SIG-M5 treated with dmso at 0.1 percent for 504 hours (cell line): ENCODE measurements at regions not wholly inside any gene's neighbourhood (a gene's known extent, or its start where the extent isn't known, plus 50 kb on each side); places are given as distances from the start of the nearest gene placed in this dataset.
A peak's percentile ranks its signal among the peaks of the same experiment; 100 is the strongest.

Source experiments
- DNase-seq: peaks from one replicate; lab custom pipeline; 2025; ENCODE audit not compliant: unreplicated experiment; lab: John Stamatoyannopoulos, UW

DNA sequence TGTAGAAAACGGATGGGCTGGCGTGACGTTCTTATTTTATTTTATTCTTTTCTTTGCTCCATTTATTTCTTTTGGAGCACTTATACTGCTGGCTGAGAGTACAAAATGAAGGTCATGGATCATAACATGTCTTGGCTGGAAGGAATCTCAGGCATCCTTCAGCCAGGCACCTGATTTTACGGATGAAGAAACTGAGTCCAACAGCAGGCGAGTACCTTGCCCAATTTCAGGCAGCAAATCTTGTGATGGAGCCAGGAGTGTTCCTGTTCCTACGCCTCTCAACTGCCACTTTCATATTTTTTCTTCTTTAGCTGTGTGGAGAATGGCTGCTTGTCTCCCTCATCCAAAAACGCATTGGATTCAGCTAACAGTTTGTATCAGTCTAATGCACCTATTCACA, 332.1 kb upstream of the IGFBP7 start:
- DNase-seq = no peak

DNA sequence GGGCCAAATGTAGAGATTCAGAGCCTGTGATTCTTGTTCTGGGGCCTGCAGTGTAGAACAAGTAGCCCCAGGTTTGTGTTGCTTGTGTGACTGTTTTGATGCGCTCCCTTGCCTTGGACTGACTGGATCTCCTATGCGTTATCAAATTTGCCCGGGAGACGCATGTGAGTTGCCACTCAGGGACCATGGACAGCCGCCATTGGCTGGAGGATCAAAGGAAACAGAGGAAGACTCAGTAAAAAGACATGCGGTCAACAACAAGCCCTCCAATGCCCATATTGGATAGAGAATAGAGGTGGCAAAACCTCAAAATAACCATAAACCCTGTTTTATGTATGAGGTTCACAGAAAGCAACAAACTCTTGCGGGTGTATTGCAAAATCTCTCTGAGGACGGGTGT, 327.5 kb upstream of the IGFBP7 start:
- DNase-seq = no peak

DNA sequence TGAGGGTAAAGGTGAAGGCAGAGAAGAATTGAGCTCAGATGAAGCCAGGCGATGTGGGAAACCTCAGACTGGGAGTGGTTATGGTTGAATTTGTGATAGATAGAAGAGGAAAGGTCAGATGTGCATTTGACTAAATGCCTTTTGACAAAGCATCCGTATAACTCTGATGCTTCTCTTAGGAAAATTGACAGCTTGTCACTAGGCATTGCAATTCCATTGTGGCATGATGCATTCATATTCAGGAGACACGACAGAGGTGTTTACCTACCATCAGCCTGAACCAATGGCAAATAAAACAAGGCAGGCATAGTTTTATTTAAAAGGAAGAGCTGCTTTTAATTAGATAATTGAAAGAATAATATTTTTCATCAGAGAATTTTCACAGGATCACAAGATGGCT, 325.1 kb upstream of the IGFBP7 start:
- no peak for DNase-seq

DNA sequence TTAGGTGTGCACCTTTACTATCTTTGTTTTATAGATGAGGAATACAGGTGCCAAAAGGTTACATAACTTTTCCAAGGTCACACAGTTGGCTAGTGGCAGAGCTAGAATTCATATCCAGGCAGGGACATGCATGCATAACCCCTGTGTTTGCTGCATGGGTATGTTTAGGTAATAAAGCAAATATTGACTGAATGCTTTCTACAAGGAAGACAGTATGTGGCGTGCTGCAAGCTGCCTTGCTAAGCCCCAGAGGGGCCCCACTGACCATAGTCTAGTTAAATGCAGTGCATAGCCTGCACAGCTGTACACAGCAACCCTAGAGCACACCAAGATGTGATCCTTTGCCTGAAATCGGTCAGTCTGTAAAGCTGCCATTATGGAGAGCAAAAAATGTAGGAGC, 320.5 kb upstream of the IGFBP7 start:
- DNase-seq = no peak

DNA sequence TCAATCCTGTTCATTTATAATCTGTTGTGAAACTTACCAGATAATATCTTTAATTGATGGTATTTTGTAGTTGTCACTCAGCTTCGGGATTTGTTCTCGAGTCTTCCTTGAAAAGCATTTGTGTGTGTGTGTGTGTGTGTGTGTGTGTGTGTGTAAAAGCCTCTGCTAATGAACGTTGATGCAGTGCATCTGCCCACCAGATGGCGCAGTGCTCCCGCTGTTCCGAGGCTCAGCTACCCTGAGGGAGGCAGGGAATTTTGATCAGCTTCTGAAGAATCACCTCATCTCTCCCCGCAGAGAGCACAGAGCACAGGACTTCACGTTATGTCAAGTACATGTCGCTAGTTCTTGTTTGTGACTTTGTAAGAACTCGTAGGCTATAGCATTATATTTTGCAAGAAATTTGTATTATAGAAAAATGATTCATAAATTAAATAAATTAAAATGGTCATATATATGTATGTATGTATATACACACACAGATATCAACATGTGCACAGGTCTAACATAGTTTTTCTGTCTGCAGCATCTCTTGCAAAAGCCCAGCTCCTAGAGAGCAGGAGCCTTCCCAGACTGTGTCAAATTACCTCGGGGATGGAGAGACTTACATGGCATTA, 316.7 kb upstream of the IGFBP7 start:
- peak; percentile 46 for DNase-seq

DNA sequence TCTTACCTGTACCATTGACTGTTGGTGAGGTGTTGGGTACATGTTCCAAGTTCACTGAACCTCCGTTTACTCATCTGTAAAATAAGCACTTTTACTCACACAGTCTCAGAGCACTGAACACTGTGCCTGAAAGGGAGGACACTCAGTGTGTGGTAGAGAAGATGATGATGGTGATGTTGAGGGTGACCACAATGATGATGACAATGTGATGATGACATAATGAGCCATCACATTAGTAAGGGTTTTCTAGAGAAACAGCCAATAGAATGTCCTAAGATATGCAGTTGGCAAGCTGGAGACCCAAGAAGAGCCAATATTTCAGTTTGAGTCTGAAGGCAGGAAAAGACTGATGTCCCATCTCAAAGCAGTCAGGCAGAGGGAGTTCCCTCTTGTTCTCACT, 315.4 kb upstream of the IGFBP7 start:
- no peak for DNase-seq

DNA sequence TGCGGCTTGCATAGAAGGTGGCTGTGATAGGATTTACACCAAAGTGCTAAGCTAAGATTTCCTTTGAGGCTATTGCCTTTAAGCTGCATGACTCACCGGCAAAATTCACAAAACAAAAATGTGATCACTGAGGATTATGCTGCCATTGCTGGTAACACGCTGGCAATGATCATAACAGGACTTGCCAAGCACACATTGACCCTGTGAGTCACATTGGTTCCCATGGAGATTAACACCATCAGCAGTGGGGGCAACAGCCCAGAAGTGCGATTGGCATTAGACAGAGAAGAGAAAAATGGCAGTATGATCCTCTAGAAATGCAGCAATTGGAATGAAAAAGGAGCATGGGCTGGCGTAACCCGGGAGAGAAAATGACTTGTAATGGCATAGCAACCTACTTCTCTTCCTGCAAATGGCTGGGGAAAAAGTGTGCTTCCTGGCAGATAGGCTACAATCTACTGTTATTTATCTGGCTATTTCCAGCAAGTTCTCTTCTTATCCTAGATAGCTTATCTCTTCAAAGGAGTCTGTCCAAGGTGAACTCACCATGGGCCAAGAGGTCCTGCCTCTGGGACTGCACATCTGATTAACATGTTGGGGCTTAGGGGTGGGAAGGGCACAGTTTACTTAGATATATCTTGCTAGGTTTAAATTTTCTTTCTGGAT, 314.2 kb upstream of the IGFBP7 start:
- no peak for DNase-seq

DNA sequence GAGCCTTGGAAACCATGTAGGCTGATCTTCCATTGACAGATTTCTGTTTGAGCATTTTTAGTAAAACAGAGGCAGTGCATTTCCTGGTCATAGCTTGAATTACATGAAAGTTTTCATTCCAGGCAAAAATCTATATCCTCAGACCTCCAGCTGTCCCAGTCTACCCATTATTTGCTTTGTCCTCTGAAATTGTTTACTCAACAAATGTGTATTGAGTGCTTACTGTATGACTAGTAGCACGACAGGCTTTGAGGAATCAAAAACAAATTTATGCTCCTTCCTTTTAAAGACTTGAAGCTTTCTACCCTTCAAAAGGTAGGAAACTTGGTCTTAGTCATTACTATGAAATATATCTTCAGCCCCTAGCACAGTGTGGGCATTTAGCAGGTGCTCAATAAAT, 307.9 kb upstream of the IGFBP7 start:
- DNase-seq = no peak

DNA sequence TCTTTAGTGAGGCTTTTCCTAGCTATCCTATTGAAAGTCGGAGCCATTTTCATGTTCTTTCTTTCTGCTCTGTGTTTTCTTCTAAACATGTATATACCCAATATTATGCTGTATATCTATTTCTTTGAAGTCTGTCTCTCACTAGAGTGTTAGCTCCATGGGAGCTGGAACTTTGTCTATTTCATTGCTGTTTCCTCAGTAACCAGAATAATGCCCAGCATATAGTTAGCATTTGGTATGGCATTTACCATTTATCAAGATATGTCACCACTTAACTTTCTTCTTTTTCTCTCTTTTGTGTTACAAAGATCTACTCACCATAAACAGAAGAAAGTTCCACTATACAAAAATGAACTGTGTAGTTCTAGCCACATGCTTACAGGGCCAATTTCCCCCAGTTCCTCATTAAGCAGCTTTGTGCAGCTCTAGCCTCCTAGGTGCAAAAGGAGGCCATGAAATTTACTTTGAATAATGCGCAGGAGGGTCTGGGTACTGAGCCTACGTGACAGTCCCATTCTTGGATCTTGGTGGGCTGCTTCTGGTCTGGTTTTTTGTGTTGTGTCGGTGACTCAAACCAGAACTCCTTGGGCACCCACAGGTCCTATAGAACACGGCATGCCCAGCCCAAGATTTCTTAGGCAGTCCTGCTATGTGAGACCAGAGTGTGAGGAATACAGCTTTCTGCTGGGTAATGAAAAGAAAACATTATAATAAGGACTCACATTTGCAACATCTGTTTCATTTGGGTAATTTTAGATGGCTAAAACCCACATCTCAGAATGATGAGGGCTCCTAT, 302.3 kb upstream of the IGFBP7 start:
- no peak for DNase-seq

DNA sequence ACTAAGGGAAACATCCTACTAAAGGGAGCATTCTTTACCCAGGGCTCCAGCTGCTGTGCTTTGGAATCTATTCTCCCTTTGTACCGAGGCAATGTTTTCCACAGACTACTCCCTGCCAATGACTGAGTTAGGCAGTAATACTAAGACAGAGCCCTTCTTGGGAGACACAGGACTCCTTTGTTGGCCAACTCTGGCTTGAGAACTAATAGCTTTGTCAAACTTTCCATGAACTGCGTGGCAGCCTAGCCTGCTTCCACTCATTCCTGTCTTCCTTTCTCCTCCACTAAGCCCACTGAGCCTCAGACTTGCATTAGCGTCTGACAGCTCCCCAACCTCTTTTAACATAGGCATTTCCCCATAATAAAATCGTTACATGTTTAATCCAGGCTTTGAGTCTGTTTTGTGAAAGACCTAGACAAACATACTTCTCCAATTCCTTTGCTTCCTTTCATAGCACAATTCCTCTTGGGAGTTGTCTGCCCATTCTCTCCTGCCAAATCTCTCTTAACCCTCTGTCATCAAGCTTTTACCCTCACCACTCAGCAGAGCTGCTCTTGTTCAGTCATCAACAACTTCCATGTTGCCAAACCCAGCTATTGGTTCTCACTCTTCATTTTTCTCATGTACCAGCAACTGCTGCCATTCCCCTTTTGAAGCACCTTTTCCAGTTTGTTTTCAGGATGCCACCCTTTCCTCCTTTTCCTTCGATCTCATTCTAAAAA, 300.3 kb upstream of the IGFBP7 start:
- DNase-seq = no peak

DNA sequence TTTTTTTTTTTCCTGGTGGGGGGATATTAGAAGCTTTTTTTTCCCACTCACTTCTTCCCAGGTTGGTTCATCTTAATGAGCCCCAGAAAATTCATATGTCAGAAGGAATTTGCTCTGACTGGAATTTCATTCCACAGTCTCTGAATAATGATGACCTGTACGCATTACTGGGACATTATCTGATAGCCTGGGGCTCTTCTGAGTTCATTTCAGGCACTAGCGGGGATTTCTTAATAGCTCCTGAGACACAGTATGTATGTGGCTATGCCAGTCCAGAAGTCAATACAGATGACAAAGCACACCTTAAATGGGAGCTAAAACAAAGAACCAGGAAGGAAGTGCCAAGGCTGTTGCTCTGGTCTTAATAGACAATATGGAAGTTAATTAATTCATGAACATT, 295.2 kb upstream of the IGFBP7 start:
- DNase-seq = peak; percentile 4

DNA sequence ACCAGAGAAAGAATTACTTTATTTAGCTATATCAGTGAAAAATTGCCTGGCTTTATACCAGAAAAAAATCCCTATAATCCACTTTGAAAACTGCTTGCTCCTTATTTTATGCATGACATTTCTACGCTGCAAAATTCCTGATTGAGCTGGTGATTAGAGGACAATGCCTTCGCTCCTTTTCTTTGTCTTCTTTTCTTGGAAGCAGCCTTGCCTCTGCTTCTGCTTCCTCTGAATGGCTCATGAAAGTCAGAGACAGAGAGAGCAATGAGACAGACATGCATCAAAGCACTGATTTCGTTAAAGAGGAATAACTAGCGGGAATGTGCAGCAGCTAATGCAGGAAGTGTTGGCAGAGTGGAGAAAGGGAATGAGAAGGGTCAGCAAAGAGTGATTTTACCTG, 294.3 kb upstream of the IGFBP7 start:
- DNase-seq = no peak

DNA sequence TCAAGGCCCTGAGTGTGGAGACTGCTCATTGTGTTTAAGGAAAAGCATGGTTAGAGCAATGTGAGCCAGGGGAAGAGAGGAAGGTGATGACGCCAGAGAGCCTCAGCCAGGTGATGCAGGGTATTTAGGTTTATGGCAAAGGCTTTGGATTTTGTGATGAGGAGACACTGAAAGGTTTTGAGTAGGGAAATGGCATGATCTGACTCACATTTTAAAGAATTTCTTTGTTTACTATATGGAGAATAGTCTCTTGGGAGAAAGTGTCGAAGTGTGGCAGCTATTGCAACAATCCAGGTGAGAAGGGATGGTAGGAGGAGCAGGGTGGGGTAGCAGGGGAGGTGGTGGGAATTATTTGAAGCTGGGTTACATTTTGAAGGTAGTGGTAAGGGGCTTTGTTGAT, 293.4 kb upstream of the IGFBP7 start:
- no peak for DNase-seq

DNA sequence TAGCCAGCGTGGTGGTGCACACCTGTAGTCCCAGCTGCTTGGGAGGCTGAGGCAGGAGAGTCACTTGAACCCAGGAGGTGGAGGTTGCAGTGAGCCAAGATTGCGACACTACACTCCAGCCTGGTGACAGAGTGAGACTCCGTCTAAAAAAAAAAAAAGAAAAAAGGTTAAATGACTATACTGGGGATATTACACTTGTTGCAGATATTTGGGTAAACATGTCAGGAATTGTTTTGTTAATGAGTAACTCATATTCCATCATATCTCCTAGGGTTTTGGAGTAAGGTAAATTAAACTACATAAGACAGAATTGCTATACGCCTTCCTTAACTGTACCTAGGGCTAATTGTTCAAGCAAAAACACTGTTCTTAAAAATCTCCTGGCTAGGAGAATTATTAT, 291.4 kb upstream of the IGFBP7 start:
- no peak for DNase-seq

DNA sequence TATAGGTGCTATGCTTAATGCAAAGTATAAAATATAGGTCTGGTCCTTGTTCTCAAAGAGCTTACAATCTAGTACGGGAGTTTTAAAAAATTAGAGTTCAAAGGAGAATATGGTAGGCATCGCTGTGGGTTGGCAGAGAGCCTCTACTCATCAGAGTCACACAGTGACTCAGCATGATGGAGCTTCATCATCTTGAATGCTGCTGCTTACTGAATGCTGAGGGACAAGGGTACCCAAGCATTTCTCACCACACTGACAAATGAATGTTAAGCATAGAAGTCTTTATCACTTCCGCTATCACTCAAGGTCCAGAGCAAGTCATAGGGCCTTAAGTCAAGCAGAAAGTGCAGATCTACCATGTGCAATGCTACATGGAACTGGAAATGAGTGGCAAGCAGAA, 268.6 kb upstream of the IGFBP7 start:
- DNase-seq = no peak

DNA sequence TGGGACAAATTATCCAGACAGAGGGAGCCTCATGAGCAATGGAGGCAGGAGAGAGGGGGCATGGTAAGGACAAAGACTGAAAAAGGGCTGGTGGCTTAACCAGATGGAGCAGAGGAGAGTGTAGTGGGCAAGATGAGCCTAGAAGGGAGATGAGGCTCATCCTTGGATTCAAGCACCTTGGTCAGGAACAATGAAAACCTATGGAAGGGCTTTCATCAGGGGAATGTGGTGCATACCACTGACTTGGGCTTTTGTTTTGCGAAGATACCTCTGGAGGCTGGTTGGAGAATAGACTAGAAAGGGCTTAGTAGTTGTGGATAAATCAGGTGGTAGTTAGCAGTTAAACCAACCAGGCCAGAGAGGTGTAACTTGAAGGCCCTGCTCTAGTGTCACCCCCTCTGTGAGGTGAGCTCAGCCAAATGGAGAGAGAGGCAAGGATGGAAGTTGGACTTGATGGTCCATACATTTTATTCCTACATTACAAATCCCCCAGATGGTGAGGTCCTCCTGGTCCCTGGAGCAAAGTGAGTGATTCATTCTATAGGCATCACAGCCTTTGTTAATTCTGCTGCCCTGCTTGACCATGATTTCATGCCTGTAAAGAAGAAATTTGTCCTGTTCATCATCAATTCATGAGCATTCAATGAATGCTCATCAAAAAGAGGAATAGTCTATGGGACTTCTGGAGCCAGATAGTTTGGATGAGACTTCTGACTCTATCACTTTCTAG, 264.8 kb upstream of the IGFBP7 start:
- DNase-seq = no peak

DNA sequence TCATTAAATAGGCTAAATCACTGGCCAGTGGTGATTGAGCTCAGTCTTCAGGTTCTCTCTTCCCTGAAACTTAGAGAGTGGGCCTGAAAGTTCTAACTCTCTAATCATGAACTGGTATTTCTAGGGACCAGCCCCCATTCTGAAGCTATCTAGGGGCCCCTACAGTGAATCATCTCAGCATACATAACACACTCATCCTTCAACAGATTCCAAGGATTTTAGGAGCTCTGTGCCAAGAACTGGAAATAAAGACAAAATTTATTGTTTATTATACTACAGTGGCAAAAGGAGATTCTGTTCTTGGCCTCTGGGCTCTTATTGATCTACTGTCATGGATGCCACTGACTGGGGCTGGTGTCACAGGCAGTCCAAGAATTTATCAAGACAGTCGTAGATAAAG, 263.8 kb upstream of the IGFBP7 start:
- DNase-seq = no peak

DNA sequence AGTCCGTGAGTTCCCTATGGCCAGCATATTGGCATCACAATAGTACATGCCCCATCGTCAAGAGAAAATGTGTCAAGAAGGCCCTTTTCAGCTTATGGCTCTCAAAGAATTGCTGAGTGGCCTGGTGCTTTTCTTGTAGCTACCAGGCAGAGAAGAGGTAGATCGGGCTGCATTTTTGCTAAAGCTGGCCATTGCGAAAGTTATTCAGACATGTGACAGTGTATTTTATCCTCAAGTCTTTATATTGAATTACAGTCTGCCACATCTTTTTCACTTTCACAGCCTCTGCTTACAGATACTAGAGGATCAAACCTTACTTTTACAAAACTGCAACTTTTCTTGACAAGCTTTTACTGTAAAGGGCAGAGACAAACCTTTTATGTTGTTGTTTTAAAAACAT, 261.5 kb upstream of the IGFBP7 start:
- no peak for DNase-seq

DNA sequence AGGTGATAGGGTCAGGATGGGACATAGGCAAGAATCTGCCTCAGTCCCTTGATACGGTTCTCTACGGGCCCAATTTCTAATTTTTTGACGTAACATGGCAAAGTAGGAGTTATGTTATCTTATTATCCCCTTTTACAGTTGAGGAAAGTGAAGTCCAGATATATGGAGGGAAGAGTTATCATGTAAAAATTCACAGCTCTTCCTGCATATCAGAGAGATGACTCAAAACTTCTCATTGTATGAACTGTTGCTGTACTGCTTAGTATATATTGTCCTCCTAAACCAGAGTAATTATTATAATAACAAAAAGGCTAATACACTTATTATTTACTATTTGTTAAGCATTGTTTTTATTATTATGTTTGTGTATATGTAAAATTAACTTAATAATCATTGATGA, 260.5 kb upstream of the IGFBP7 start:
- DNase-seq = no peak

DNA sequence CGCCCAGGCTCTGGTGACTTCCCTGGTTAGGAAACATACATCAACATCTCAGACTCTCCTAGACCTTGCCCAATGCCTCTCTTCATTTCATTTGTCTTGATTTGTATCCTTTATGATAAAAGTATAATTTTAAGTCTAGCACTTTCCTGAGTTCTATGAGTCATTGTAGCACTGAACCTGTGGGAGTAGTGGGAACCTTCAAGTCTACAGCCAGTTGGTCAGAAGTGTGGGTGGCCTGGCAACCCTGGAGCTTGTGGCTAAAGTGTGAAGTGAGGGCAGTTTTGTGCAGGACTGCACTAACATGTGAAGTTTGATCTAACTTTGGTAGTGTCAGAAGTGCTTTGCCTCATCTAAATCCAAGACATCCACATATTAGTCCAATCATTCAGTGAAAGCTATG, 259.3 kb upstream of the IGFBP7 start:
- DNase-seq = no peak

DNA sequence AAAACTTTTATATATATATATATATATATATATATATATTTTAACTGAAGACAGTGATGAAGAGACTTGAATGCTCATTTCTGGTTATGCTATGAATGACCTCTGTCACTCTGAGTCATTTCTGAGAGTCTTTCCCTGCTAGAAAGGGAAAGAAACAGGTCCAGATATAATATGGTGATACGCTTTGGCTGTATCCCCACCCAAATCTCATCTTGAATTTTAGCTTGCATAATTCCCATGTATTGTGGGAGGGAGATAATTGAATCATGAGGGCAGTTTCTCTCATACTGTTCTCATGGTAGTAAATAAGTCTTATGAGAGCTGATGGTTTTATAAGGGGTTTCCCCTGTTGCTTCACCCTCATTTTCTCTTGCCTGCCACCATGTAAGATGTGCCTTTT, 254.1 kb upstream of the IGFBP7 start:
- no peak for DNase-seq
